ENCODE measurements at regions not wholly inside any gene's neighbourhood (a gene's known extent, or its start where the extent isn't known, plus 50 kb on each side); places are given as distances from the start of the nearest gene placed in this dataset.

- no peak for DNase-seq (ENCODE audit: low spot score)
- Histone ChIP-seq H3K9me3 (ENCODE audit: severe bottlenecking) (no peaks in the 10 kb centered on the region), H3K36me3 (ENCODE audit: low read depth) (no peaks in the 10 kb centered on the region), H3K27me3 (ENCODE audit: insufficient read depth, poor library complexity, severe bottlenecking) (no peaks in the 10 kb centered on the region), H3K4me3 (ENCODE audit: severe bottlenecking) (no peak overlapping the region), H3K4me1 (ENCODE audit: insufficient read depth, poor library complexity, severe bottlenecking) (no peaks in the 10 kb centered on the region), H3K27ac (ENCODE audit: poor library complexity, severe bottlenecking) (no peak overlapping the region)
- no peak for ATAC-seq (ENCODE audit: low read depth)
- TF ChIP-seq CTCF (IDR thresholded peaks at IDR 0.05; ENCODE audit: poor library complexity, severe bottlenecking): no peak
These were observed 230.0 kb upstream of the BTBD3 start for GRCh38 chr20:11687546-11688292.

GRCh38 chr20:11689262-11689661 is 228.4 kb upstream of the BTBD3 start:
- no peak for ATAC-seq (ENCODE audit: low read depth)
- no peaks in the 10 kb centered on the region for H3K9me3 ChIP-seq (ENCODE audit: severe bottlenecking)
- no peaks in the 10 kb centered on the region for H3K4me1 ChIP-seq (ENCODE audit: insufficient read depth, poor library complexity, severe bottlenecking)
- TF ChIP-seq CTCF (IDR thresholded peaks at IDR 0.05; ENCODE audit: poor library complexity, severe bottlenecking): no peak
- no peak for DNase-seq (ENCODE audit: low spot score)
- H3K36me3 ChIP-seq (ENCODE audit: low read depth): no peaks in the 10 kb centered on the region
- H3K4me3 ChIP-seq (ENCODE audit: severe bottlenecking): no peak overlapping the region
- no peaks in the 10 kb centered on the region for H3K27me3 ChIP-seq (ENCODE audit: insufficient read depth, poor library complexity, severe bottlenecking)
- no peak overlapping the region for H3K27ac ChIP-seq (ENCODE audit: poor library complexity, severe bottlenecking)

GRCh38 chr20:11691766-11692165 is 225.9 kb upstream of the BTBD3 start:
- no peaks in the 10 kb centered on the region for H3K36me3 ChIP-seq (ENCODE audit: low read depth)
- H3K9me3 ChIP-seq (ENCODE audit: severe bottlenecking): no peaks in the 10 kb centered on the region
- no peak overlapping the region for H3K4me3 ChIP-seq (ENCODE audit: severe bottlenecking)
- DNase-seq (ENCODE audit: low spot score): no peak
- no peaks in the 10 kb centered on the region for H3K4me1 ChIP-seq (ENCODE audit: insufficient read depth, poor library complexity, severe bottlenecking)
- no peak for TF ChIP-seq CTCF (IDR thresholded peaks at IDR 0.05; ENCODE audit: poor library complexity, severe bottlenecking)
- H3K27me3 ChIP-seq (ENCODE audit: insufficient read depth, poor library complexity, severe bottlenecking): no peaks in the 10 kb centered on the region
- ATAC-seq (ENCODE audit: low read depth): no peak
- H3K27ac ChIP-seq (ENCODE audit: poor library complexity, severe bottlenecking): no peak overlapping the region

- no peak for TF ChIP-seq CTCF (IDR thresholded peaks at IDR 0.05; ENCODE audit: poor library complexity, severe bottlenecking)
- Histone ChIP-seq H3K4me3 (ENCODE audit: severe bottlenecking) (no peak overlapping the region), H3K4me1 (ENCODE audit: insufficient read depth, poor library complexity, severe bottlenecking) (no peaks in the 10 kb centered on the region), H3K9me3 (ENCODE audit: severe bottlenecking) (peaks cover 2% of the 10 kb centered on the region), H3K36me3 (ENCODE audit: low read depth) (no peaks in the 10 kb centered on the region), H3K27ac (ENCODE audit: poor library complexity, severe bottlenecking) (no peak overlapping the region), H3K27me3 (ENCODE audit: insufficient read depth, poor library complexity, severe bottlenecking) (no peaks in the 10 kb centered on the region)
- no peak for ATAC-seq (ENCODE audit: low read depth)
- DNase-seq (ENCODE audit: low spot score): no peak
These were observed 225.1 kb upstream of the BTBD3 start for GRCh38 chr20:11692567-11692966.

GRCh38 chr20:11694467-11694866 is 223.2 kb upstream of the BTBD3 start:
- no peak for ATAC-seq (ENCODE audit: low read depth)
- no peaks in the 10 kb centered on the region for H3K4me1 ChIP-seq (ENCODE audit: insufficient read depth, poor library complexity, severe bottlenecking)
- H3K27ac ChIP-seq (ENCODE audit: poor library complexity, severe bottlenecking): no peak overlapping the region
- peaks cover 2% of the 10 kb centered on the region for H3K9me3 ChIP-seq (ENCODE audit: severe bottlenecking)
- H3K27me3 ChIP-seq (ENCODE audit: insufficient read depth, poor library complexity, severe bottlenecking): no peaks in the 10 kb centered on the region
- no peaks in the 10 kb centered on the region for H3K36me3 ChIP-seq (ENCODE audit: low read depth)
- no peak overlapping the region for H3K4me3 ChIP-seq (ENCODE audit: severe bottlenecking)
- no peak for DNase-seq (ENCODE audit: low spot score)
- TF ChIP-seq CTCF (IDR thresholded peaks at IDR 0.05; ENCODE audit: poor library complexity, severe bottlenecking): no peak

Data from RWPE2 (cell line).